H9 (cell line): ENCODE measurements at regions not wholly inside any gene's neighbourhood (a gene's known extent, or its start where the extent isn't known, plus 50 kb on each side); places are given as distances from the start of the nearest gene placed in this dataset.

Source experiments
- DNase-seq: peaks from one replicate; pipeline ENCODE4 v3.0.0-alpha.2; 2017
- H2AFZ ChIP-seq: one replicate; pipeline ENCODE4 v1.6.1; 2013; ENCODE audit warnings: mild to moderate bottlenecking, low read length, control low read depth, moderate library complexity
- H2AK5ac ChIP-seq: 2 replicates; pipeline ENCODE4 v1.6.1; 2013; ENCODE audit warnings: low read length, control low read depth, mixed read lengths; ENCODE audit not compliant: insufficient read length
- H2BK120ac ChIP-seq: one replicate; pipeline ENCODE4 v1.6.1; 2013; ENCODE audit warnings: low read depth, mild to moderate bottlenecking, low read length, control low read depth, inconsistent platforms; ENCODE audit not compliant: poor library complexity, severe bottlenecking
- H2BK12ac ChIP-seq: 2 replicates; pipeline ENCODE4 v1.6.1; 2013; ENCODE audit warnings: low read length, control low read depth, mixed read lengths, low read depth; ENCODE audit not compliant: insufficient read length
- H2BK15ac ChIP-seq: 2 replicates; pipeline ENCODE4 v1.6.1; 2013; ENCODE audit warnings: low read depth, low read length, control low read depth
- H2BK20ac ChIP-seq: one replicate; pipeline ENCODE4 v1.6.1; 2013; ENCODE audit warnings: low read depth, mild to moderate bottlenecking, low read length, control low read depth, inconsistent platforms; ENCODE audit not compliant: poor library complexity, severe bottlenecking
- H2BK5ac ChIP-seq: 2 replicates; pipeline ENCODE4 v1.6.1; 2013; ENCODE audit warnings: low read length, control low read depth, mixed read lengths; ENCODE audit not compliant: insufficient read length
- H3K14ac ChIP-seq: 2 replicates; pipeline ENCODE4 v1.6.1; 2013; ENCODE audit warnings: low read length, control low read depth; ENCODE audit not compliant: insufficient read depth
- H3K18ac ChIP-seq: 2 replicates; pipeline ENCODE4 v1.6.1; 2013; ENCODE audit warnings: low read depth, mild to moderate bottlenecking, mixed read lengths, low read length, control low read depth; ENCODE audit not compliant: insufficient read length
- H3K23ac ChIP-seq: 2 replicates; pipeline ENCODE4 v1.6.1; 2013; ENCODE audit warnings: low read length, control low read depth, mixed read lengths, low read depth; ENCODE audit not compliant: insufficient read length
- H3K23me2 ChIP-seq: 2 replicates; pipeline ENCODE4 v1.6.1; 2013; ENCODE audit warnings: low read depth, mild to moderate bottlenecking, mixed read lengths, low read length, control low read depth; ENCODE audit not compliant: insufficient read length, poor library complexity, severe bottlenecking
- H3K27ac ChIP-seq: 2 replicates; pipeline ENCODE4 v1.5.1; 2013; ENCODE audit warnings: low read length, control low read depth, mixed read lengths, low read depth; ENCODE audit not compliant: insufficient read length
- H3K27me3 ChIP-seq: 2 replicates; pipeline ENCODE4 v1.6.1; 2013; ENCODE audit warnings: low read length, control low read depth, inconsistent platforms; ENCODE audit not compliant: insufficient read depth
- H3K4ac ChIP-seq: 2 replicates; pipeline ENCODE4 v1.6.1; 2013; ENCODE audit warnings: low read depth, mild to moderate bottlenecking, control low read depth, inconsistent platforms, low read length, moderate library complexity
- H3K4me1 ChIP-seq: 2 replicates; pipeline ENCODE4 v1.6.1; 2013; ENCODE audit warnings: low read length, control low read depth, inconsistent platforms; ENCODE audit not compliant: insufficient read depth
- H3K4me2 ChIP-seq: 2 replicates; pipeline ENCODE4 v1.6.1; 2013; ENCODE audit warnings: low read length, control low read depth, mixed read lengths; ENCODE audit not compliant: insufficient read length, insufficient read depth
- H3K56ac ChIP-seq: 2 replicates; pipeline ENCODE4 v1.6.1; 2013; ENCODE audit warnings: low read depth, mild to moderate bottlenecking, mixed read lengths, low read length, control low read depth; ENCODE audit not compliant: insufficient read length
- H3K79me1 ChIP-seq: 2 replicates; pipeline ENCODE4 v1.6.1; 2013; ENCODE audit warnings: low read depth, mild to moderate bottlenecking, moderate library complexity, low read length, control low read depth, inconsistent platforms; ENCODE audit not compliant: insufficient read depth, poor library complexity, severe bottlenecking
- H3K79me2 ChIP-seq: 2 replicates; pipeline ENCODE4 v1.6.1; 2013; ENCODE audit warnings: low read length, control low read depth, inconsistent platforms; ENCODE audit not compliant: insufficient read depth
- H3K9ac ChIP-seq: 2 replicates; pipeline ENCODE4 v1.6.1; 2013; ENCODE audit warnings: low read length, control low read depth, mixed read lengths; ENCODE audit not compliant: insufficient read length; ENCODE audit errors: extremely low read depth
- H3K9me3 ChIP-seq: one replicate; pipeline ENCODE4 v1.6.1; 2013; ENCODE audit warnings: low read depth, low read length, inconsistent platforms; ENCODE audit not compliant: control insufficient read depth
- H3T11ph ChIP-seq: one replicate; pipeline ENCODE4 v1.6.1; 2013; ENCODE audit warnings: mild to moderate bottlenecking, low read length, control low read depth, inconsistent platforms
- H4K20me1 ChIP-seq: one replicate; pipeline ENCODE4 v1.6.1; 2013; ENCODE audit not compliant: control insufficient read depth, insufficient read length, insufficient read depth
- H4K5ac ChIP-seq: 2 replicates; pipeline ENCODE4 v1.6.1; 2013; ENCODE audit warnings: low read depth, mild to moderate bottlenecking, mixed read lengths, low read length, control low read depth; ENCODE audit not compliant: insufficient read length
- H4K8ac ChIP-seq: replicated peaks from 2 replicates; pipeline ENCODE4 v1.6.1; 2013; ENCODE audit warnings: low read length, control low read depth, mixed read lengths, low read depth; ENCODE audit not compliant: insufficient read length
- H4K91ac ChIP-seq: 2 replicates; pipeline ENCODE4 v1.6.1; 2013; ENCODE audit warnings: low read depth, mild to moderate bottlenecking, moderate library complexity, mixed read lengths, low read length, control low read depth; ENCODE audit not compliant: insufficient read length
- H3K27ac Mint-ChIP-seq, 3 experiments: 2 replicates in 2 of 3; 3 replicates in 1 of 3; pipeline ENCODE4 v1.8.0; 2020 to 2021; ENCODE audit warnings: mixed read lengths in 3 of 3, mild to moderate bottlenecking in 1 of 3, moderate library complexity in 1 of 3
- H3K27me3 Mint-ChIP-seq: 2 replicates; pipeline ENCODE4 v1.8.0; 2021; ENCODE audit warnings: low read depth, mild to moderate bottlenecking, moderate library complexity, mixed read lengths
- H3K36me3 Mint-ChIP-seq, 3 experiments: 2 replicates in 2 of 3; 3 replicates in 1 of 3; pipeline ENCODE4 v1.8.0; 2020 to 2021; ENCODE audit warnings: low read depth in 3 of 3, mixed read lengths in 3 of 3; ENCODE audit not compliant: insufficient read depth in 1 of 3
- H3K4me1 Mint-ChIP-seq, 2 experiments: 2 replicates each; pipeline ENCODE4 v1.8.0; 2020; ENCODE audit warnings: mixed read lengths in 2 of 2
- H3K4me3 Mint-ChIP-seq, 2 experiments: 2 replicates in 1 of 2; 3 replicates in 1 of 2; pipeline ENCODE4 v1.8.0; 2020 to 2021; ENCODE audit warnings: mild to moderate bottlenecking in 2 of 2, mixed read lengths in 2 of 2, moderate library complexity in 1 of 2
- H3K9me3 Mint-ChIP-seq, 2 experiments: 2 replicates in 1 of 2; 3 replicates in 1 of 2; pipeline ENCODE4 v1.8.0; 2020; ENCODE audit warnings: mild to moderate bottlenecking in 2 of 2, mixed read lengths in 2 of 2, moderate library complexity in 1 of 2
- TF ChIP-seq, protein P1 (sequence below): fragments of 200-600 bp; sonication (generic); conservative IDR thresholded peaks from 3 replicates; pipeline ENCODE4 v1.8.0; 2021; ENCODE audit warnings: antibody characterized with exemption, mild to moderate bottlenecking

DNA sequence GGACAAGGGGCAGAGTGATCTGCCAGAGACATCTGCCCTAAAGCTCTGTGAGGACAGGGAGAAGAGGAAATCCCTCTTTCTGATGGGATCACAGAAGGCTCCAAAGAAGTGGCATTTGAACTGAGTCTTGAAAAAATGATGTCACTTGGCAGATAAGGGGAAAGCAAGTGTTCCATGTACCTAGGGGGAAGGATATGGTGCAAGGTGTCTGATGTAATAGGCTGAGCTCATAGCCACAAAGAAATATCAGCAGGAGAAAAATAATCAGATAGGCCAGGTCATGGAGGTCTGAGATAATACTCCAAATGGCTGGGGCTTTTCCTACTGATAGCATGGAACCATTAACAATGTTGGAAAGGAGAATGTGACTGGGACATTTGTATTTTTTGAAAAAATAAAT lies 468.4 kb upstream of the MDFIC2 start:
- peaks cover 0 to 3% of the 10 kb centered on the region in 2 experiments; a peak in 2 of 5 replicates for H3K9me3 Mint-ChIP-seq
- H2BK20ac ChIP-seq, result no peak overlapping the region
- H3K36me3 Mint-ChIP-seq, result no peaks in the 10 kb centered on the region
- H4K8ac ChIP-seq, result no peak overlapping the region
- no peak overlapping the region for H3K27ac ChIP-seq
- H2AK5ac ChIP-seq, result no peak overlapping the region
- no peak overlapping the region for H4K91ac ChIP-seq
- H3K9me3 ChIP-seq, result no peaks in the 10 kb centered on the region
- TF ChIP-seq, protein P1, sequence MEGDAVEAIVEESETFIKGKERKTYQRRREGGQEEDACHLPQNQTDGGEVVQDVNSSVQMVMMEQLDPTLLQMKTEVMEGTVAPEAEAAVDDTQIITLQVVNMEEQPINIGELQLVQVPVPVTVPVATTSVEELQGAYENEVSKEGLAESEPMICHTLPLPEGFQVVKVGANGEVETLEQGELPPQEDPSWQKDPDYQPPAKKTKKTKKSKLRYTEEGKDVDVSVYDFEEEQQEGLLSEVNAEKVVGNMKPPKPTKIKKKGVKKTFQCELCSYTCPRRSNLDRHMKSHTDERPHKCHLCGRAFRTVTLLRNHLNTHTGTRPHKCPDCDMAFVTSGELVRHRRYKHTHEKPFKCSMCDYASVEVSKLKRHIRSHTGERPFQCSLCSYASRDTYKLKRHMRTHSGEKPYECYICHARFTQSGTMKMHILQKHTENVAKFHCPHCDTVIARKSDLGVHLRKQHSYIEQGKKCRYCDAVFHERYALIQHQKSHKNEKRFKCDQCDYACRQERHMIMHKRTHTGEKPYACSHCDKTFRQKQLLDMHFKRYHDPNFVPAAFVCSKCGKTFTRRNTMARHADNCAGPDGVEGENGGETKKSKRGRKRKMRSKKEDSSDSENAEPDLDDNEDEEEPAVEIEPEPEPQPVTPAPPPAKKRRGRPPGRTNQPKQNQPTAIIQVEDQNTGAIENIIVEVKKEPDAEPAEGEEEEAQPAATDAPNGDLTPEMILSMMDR, result no peak
- no peak overlapping the region for H3K4me3 Mint-ChIP-seq
- no peak overlapping the region for H3K23ac ChIP-seq
- no peak overlapping the region for H2BK12ac ChIP-seq
- no peak overlapping the region for H3K4me2 ChIP-seq
- no peak overlapping the region for H3K56ac ChIP-seq
- H2BK15ac ChIP-seq, result no peak overlapping the region
- no peak overlapping the region for H2BK120ac ChIP-seq
- no peak overlapping the region for H3K18ac ChIP-seq
- H4K20me1 ChIP-seq, result no peaks in the 10 kb centered on the region
- H3K23me2 ChIP-seq, result no peaks in the 10 kb centered on the region
- H3T11ph ChIP-seq, result no peak overlapping the region
- no peaks in the 10 kb centered on the region for H3K4me1 Mint-ChIP-seq
- no peaks in the 10 kb centered on the region for H3K27me3 Mint-ChIP-seq
- H3K79me2 ChIP-seq, result no peaks in the 10 kb centered on the region
- no peaks in the 10 kb centered on the region for H3K27me3 ChIP-seq
- H3K14ac ChIP-seq, result no peak overlapping the region
- H3K9ac ChIP-seq, result no peak overlapping the region
- H3K4ac ChIP-seq, result no peak overlapping the region
- no peak overlapping the region for H2AFZ ChIP-seq
- H3K79me1 ChIP-seq, result no peaks in the 10 kb centered on the region
- DNase-seq, result no peak
- H3K4me1 ChIP-seq, result no peaks in the 10 kb centered on the region
- H4K5ac ChIP-seq, result no peak overlapping the region
- H2BK5ac ChIP-seq, result no peak overlapping the region
- no peak overlapping the region for H3K27ac Mint-ChIP-seq
